ENCODE measurements at regions not wholly inside any gene's neighbourhood (a gene's known extent, or its start where the extent isn't known, plus 50 kb on each side); places are given as distances from the start of the nearest gene placed in this dataset.

DNA sequence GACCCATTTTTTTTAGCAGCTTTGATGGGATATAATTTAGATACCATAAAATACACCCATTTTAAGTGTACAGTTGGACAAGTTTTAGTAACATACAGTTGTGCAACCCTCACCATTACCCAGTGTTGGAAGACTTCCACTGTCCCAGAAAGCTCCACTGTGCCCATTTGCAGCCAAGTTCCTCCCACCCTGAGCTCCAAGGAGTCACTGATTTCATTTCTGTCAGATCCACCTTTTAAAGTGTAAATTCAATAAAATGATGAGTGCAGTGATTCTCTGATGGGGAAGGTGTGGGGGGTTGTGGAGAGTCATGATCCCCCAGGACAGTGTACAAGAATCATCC, 93.2 kb upstream of the IGF1R start:
- Histone ChIP-seq H3K36me3 (replicated peaks; ENCODE audit: low read depth, low read length) (no peaks in the 10 kb centered on the region), H3K9me3 (ENCODE audit: insufficient read depth, low read length) (no peaks in the 10 kb centered on the region), H3K4me2 (ENCODE audit: low read length) (no peak overlapping the region), H3K27me3 (ENCODE audit: low read depth, low read length) (peaks cover 19% of the 10 kb centered on the region), H3K4me3 (ENCODE audit: low read length) (no peak overlapping the region), H4K20me1 (ENCODE audit: insufficient read depth, low read length) (no peaks in the 10 kb centered on the region), H3K4me1 (ENCODE audit: low read length) (no peaks in the 10 kb centered on the region), H3K27ac (ENCODE audit: low read length) (no peak overlapping the region), H3K9ac (ENCODE audit: low read length) (no peak overlapping the region), H3K79me2 (ENCODE audit: low read length) (no peaks in the 10 kb centered on the region), H2AFZ (ENCODE audit: low read depth, low read length) (no peak overlapping the region)
- no peak for TF ChIP-seq EZH2phosphoT487 (IDR thresholded peaks at IDR 0.05; ENCODE audit: low read depth)

DNA sequence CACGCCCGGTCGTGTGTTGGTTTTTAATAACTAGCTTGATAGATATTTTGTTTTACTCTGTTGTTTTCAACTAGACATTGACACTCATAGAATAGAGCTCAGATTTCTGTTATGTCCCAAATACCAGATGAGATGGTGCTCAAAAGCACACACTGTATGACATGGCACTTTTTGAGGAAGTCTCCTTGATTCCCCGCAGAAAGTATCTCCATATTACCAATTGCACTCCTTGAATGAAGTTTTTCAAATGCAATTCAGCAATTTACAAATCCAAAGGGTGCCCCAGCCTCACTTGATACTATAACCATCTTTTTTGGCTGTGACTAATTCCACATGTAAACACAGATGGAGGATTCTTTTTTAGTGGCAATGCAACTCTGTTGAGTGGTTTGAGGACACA, 92.0 kb upstream of the IGF1R start:
- Histone ChIP-seq H3K36me3 (replicated peaks; ENCODE audit: low read depth, low read length) (no peaks in the 10 kb centered on the region), H3K9me3 (ENCODE audit: insufficient read depth, low read length) (no peaks in the 10 kb centered on the region), H3K4me1 (ENCODE audit: low read length) (no peaks in the 10 kb centered on the region), H3K9ac (ENCODE audit: low read length) (no peak overlapping the region), H4K20me1 (ENCODE audit: insufficient read depth, low read length) (no peaks in the 10 kb centered on the region), H2AFZ (ENCODE audit: low read depth, low read length) (no peak overlapping the region), H3K27ac (ENCODE audit: low read length) (no peak overlapping the region), H3K4me2 (ENCODE audit: low read length) (no peak overlapping the region), H3K79me2 (ENCODE audit: low read length) (no peaks in the 10 kb centered on the region), H3K4me3 (ENCODE audit: low read length) (no peak overlapping the region), H3K27me3 (ENCODE audit: low read depth, low read length) (peaks cover 26% of the 10 kb centered on the region)
- TF ChIP-seq, protein P1, sequence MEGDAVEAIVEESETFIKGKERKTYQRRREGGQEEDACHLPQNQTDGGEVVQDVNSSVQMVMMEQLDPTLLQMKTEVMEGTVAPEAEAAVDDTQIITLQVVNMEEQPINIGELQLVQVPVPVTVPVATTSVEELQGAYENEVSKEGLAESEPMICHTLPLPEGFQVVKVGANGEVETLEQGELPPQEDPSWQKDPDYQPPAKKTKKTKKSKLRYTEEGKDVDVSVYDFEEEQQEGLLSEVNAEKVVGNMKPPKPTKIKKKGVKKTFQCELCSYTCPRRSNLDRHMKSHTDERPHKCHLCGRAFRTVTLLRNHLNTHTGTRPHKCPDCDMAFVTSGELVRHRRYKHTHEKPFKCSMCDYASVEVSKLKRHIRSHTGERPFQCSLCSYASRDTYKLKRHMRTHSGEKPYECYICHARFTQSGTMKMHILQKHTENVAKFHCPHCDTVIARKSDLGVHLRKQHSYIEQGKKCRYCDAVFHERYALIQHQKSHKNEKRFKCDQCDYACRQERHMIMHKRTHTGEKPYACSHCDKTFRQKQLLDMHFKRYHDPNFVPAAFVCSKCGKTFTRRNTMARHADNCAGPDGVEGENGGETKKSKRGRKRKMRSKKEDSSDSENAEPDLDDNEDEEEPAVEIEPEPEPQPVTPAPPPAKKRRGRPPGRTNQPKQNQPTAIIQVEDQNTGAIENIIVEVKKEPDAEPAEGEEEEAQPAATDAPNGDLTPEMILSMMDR (IDR thresholded peaks at IDR 0.05; ENCODE audit: low read depth, low read length), result no peak
- TF ChIP-seq EZH2phosphoT487 (IDR thresholded peaks at IDR 0.05; ENCODE audit: low read depth), result no peak

DNA sequence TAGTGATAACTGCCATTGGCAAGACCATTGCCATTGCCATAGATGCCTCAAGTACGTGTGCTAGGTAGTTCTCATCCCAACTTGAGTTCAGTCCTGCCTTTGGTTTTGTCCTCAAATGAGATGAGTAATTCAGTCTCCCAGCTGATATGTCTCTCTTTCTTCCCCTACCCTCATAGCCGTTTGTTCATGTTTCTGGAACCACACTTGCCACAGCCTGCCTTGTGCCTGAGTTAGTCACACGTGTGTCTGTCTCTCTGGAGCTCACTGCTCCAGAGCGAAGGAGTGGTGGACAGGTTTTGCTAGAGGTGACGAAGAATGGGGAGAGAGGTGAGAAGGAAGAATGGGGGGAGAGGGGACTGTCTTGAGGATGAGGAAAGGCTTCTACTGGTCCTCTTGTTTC, 88.0 kb upstream of the IGF1R start:
- Histone ChIP-seq H3K4me1 (ENCODE audit: low read length) (no peaks in the 10 kb centered on the region), H3K9me3 (ENCODE audit: insufficient read depth, low read length) (no peaks in the 10 kb centered on the region), H3K36me3 (replicated peaks; ENCODE audit: low read depth, low read length) (no peaks in the 10 kb centered on the region), H3K27me3 (ENCODE audit: low read depth, low read length) (peaks cover 17% of the 10 kb centered on the region), H2AFZ (ENCODE audit: low read depth, low read length) (no peak overlapping the region), H3K4me3 (ENCODE audit: low read length) (no peak overlapping the region), H3K27ac (ENCODE audit: low read length) (no peak overlapping the region), H3K79me2 (ENCODE audit: low read length) (no peaks in the 10 kb centered on the region), H3K4me2 (ENCODE audit: low read length) (no peak overlapping the region), H3K9ac (ENCODE audit: low read length) (no peak overlapping the region), H4K20me1 (ENCODE audit: insufficient read depth, low read length) (no peaks in the 10 kb centered on the region)
- TF ChIP-seq EZH2phosphoT487 (IDR thresholded peaks at IDR 0.05; ENCODE audit: low read depth), result no peak
- TF ChIP-seq, protein P1 (IDR thresholded peaks at IDR 0.05; ENCODE audit: low read depth, low read length), result no peak

DNA sequence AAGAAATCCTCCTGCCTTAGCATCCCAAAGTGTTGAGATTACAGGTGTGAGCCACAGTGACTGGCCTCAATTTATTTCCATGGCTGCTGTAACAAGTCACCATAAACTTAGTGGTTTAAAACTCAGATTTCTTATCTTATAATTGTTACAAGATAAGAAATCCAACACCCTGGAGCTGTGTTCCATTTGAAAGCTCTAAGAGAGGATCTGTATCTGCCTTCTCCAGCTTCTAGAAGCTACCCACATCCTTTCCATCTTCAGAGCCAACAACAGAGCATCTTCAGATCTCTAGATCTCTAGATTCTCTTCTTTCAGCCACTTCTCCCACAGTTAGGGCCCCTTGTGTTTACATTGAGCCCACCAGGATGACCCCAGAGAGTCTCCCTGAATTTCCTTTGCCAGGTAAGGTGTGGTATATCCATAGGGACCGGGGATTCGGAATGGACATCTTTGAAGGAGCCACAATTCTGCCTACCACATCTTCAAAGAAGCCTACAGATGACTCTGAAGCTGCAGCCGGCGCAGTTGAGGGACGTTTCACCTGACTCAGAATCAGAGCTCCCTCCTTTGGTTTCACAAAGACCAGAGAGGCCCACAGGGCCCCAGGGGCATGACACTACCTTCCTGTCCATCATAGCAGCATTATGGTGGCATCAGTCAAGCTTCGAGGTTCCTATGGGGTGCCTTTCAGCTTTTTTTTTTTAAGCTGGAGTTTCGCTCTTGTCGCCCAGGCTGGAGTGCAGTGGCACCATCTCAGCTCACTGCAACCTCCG, 87.0 kb upstream of the IGF1R start:
- Histone ChIP-seq H3K27me3 (ENCODE audit: low read depth, low read length) (peaks cover 14% of the 10 kb centered on the region), H3K27ac (ENCODE audit: low read length) (no peak overlapping the region)

More for the DNA sequence above, 87.0 kb upstream of the IGF1R start:
- H2AFZ ChIP-seq (ENCODE audit: low read depth, low read length), result no peak overlapping the region
- no peak for TF ChIP-seq EZH2phosphoT487 (IDR thresholded peaks at IDR 0.05; ENCODE audit: low read depth)
- TF ChIP-seq, protein P1 (IDR thresholded peaks at IDR 0.05; ENCODE audit: low read depth, low read length), result no peak
- H4K20me1 ChIP-seq (ENCODE audit: insufficient read depth, low read length), result no peaks in the 10 kb centered on the region
- no peaks in the 10 kb centered on the region for H3K79me2 ChIP-seq (ENCODE audit: low read length)
- H3K9ac ChIP-seq (ENCODE audit: low read length), result no peak overlapping the region
- no peaks in the 10 kb centered on the region for H3K9me3 ChIP-seq (ENCODE audit: insufficient read depth, low read length)
- no peak overlapping the region for H3K4me3 ChIP-seq (ENCODE audit: low read length)
- H3K4me2 ChIP-seq (ENCODE audit: low read length), result no peak overlapping the region
- no peaks in the 10 kb centered on the region for H3K36me3 ChIP-seq (replicated peaks; ENCODE audit: low read depth, low read length)
- H3K4me1 ChIP-seq (ENCODE audit: low read length), result no peaks in the 10 kb centered on the region

All from OCI-LY3 (cell line).